Testis (tissue), 2 donors: ENCODE measurements at regions not wholly inside any gene's neighbourhood (a gene's known extent, or its start where the extent isn't known, plus 50 kb on each side); places are given as distances from the start of the nearest gene placed in this dataset.

Source experiments
- POLR2A ChIP-seq: fragments of 450-650 bp; IDR thresholded peaks from one replicate; pipeline ENCODE4 v1.6.1; 2017; ENCODE audit warnings: antibody characterized with exemption, mild to moderate bottlenecking, moderate library complexity
- TF ChIP-seq, protein P1 (sequence below), 3 experiments: fragments of 450-650 bp in 2 of 3; fragments of 200-600 bp in 1 of 3; sonication (generic) in 1 of 3; IDR thresholded peaks; one replicate each; pipeline ENCODE4 v1.5.1; 2016 to 2019; ENCODE audit warnings: antibody characterized with exemption in 3 of 3, mild to moderate bottlenecking in 2 of 3, moderate library complexity in 1 of 3

DNA sequence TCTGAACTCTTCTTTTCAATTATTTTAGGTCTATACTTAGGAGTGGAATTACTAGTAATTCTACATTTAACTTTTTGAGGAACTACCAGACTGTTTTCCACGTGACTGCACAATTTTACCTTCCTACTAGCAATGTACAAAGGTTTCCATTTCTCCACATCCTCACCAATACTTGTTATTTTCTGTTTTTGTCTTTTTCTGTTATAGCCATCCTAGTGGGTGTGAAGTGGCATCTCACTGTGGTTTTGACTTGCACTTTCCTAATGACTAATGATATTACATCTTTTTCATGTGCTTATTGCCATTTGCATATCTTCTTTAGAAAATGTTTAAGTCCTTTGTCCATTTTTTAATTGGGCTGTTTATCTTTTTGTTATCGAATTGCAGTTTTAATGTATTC, 136.9 kb upstream of the EGFLAM start:
- TF ChIP-seq POLR2A, result no peak
- TF ChIP-seq, protein P1, sequence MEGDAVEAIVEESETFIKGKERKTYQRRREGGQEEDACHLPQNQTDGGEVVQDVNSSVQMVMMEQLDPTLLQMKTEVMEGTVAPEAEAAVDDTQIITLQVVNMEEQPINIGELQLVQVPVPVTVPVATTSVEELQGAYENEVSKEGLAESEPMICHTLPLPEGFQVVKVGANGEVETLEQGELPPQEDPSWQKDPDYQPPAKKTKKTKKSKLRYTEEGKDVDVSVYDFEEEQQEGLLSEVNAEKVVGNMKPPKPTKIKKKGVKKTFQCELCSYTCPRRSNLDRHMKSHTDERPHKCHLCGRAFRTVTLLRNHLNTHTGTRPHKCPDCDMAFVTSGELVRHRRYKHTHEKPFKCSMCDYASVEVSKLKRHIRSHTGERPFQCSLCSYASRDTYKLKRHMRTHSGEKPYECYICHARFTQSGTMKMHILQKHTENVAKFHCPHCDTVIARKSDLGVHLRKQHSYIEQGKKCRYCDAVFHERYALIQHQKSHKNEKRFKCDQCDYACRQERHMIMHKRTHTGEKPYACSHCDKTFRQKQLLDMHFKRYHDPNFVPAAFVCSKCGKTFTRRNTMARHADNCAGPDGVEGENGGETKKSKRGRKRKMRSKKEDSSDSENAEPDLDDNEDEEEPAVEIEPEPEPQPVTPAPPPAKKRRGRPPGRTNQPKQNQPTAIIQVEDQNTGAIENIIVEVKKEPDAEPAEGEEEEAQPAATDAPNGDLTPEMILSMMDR (IDR thresholded peaks at IDR 0.05), result no peak
